ENCODE measurements at regions not wholly inside any gene's neighbourhood (a gene's known extent, or its start where the extent isn't known, plus 50 kb on each side); places are given as distances from the start of the nearest gene placed in this dataset.

DNA sequence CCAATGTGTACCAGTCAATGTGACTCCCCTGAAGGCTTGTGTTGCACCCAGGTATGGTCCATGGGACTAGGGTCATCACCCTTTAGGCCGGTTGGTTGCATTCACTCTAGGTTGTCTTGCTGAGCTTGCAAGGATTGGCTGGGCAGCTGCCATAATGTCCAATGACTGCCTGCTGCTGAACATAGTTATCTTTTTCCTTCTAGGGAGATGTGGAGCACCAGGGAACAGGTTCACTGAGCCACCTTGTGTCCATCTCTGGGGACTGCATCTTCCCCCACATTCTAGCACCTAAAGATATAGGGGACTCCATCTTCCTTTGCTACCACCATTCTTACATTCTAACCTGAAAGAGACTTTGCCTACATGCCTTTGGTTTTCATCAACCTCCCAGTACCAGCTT is 580.4 kb upstream of the TBL1XR1 start (continued):
- TF ChIP-seq ZSCAN12 (CRISPR knock-in tag; IDR thresholded peaks at IDR 0.05) (no peak), ZBED4 (CRISPR knock-in tag; IDR thresholded peaks at IDR 0.05; ENCODE audit: borderline replicate concordance) (no peak), GPN1 (CRISPR knock-in tag; IDR thresholded peaks at IDR 0.05; ENCODE audit: borderline replicate concordance) (no peak), ZNF10 (CRISPR knock-in tag; IDR thresholded peaks at IDR 0.05; ENCODE audit: borderline replicate concordance, low read depth) (no peak), XBP1 (CRISPR knock-in tag; IDR thresholded peaks at IDR 0.05) (no peak), GLI4 (CRISPR knock-in tag; IDR thresholded peaks at IDR 0.05; ENCODE audit: borderline replicate concordance) (no peak), SNRNP70 (IDR thresholded peaks at IDR 0.05; ENCODE audit: low read depth, low read length) (no peak), ZNF562 (CRISPR knock-in tag; IDR thresholded peaks at IDR 0.05; ENCODE audit: borderline replicate concordance) (no peak), CSRNP2 (CRISPR knock-in tag; conservative IDR thresholded peaks at IDR 0.05; ENCODE audit: low read depth) (no peak), RAD21 (CRISPR knock-in tag; IDR thresholded peaks at IDR 0.05) (peak; percentile 68), GRHL1 (CRISPR knock-in tag; conservative IDR thresholded peaks at IDR 0.05) (no peak), ZNF672 (CRISPR knock-in tag; IDR thresholded peaks at IDR 0.05) (no peak)
- TF ChIP-seq, protein P1, sequence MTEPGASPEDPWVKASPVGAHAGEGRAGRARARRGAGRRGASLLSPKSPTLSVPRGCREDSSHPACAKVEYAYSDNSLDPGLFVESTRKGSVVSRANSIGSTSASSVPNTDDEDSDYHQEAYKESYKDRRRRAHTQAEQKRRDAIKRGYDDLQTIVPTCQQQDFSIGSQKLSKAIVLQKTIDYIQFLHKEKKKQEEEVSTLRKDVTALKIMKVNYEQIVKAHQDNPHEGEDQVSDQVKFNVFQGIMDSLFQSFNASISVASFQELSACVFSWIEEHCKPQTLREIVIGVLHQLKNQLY (CRISPR knock-in tag; IDR thresholded peaks at IDR 0.05), result no peak
- TF ChIP-seq, protein P2, sequence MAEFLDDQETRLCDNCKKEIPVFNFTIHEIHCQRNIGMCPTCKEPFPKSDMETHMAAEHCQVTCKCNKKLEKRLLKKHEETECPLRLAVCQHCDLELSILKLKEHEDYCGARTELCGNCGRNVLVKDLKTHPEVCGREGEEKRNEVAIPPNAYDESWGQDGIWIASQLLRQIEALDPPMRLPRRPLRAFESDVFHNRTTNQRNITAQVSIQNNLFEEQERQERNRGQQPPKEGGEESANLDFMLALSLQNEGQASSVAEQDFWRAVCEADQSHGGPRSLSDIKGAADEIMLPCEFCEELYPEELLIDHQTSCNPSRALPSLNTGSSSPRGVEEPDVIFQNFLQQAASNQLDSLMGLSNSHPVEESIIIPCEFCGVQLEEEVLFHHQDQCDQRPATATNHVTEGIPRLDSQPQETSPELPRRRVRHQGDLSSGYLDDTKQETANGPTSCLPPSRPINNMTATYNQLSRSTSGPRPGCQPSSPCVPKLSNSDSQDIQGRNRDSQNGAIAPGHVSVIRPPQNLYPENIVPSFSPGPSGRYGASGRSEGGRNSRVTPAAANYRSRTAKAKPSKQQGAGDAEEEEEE (CRISPR knock-in tag; IDR thresholded peaks at IDR 0.05; ENCODE audit: borderline replicate concordance), result no peak
